GM18868 (cell line): ENCODE measurements at regions not wholly inside any gene's neighbourhood (a gene's known extent, or its start where the extent isn't known, plus 50 kb on each side); places are given as distances from the start of the nearest gene placed in this dataset.
A peak's percentile ranks its signal among the peaks of the same experiment; 100 is the strongest.

Source experiments
- ATAC-seq: cut with Tn5 transposase; IDR thresholded peaks from one replicate; pipeline ENCODE4 v1.9.1; 2021; ENCODE audit warnings: mild to moderate bottlenecking, moderate library complexity; ENCODE audit not compliant: unreplicated experiment

- no peak for ATAC-seq
Measured at GRCh38 chr2:221270806-221271205, 301.3 kb downstream of the EPHA4 start.

- ATAC-seq: no peak
Measured at GRCh38 chr2:221272729-221273128, 299.4 kb downstream of the EPHA4 start.

- no peak for ATAC-seq
Measured at GRCh38 chr2:221276033-221276432, 296.1 kb downstream of the EPHA4 start.

GRCh38 chr2:221276601-221277000 lies 295.5 kb downstream of the EPHA4 start:
- no peak for ATAC-seq

- no peak for ATAC-seq
Measured at GRCh38 chr2:221282386-221282785, 289.7 kb downstream of the EPHA4 start.

GRCh38 chr2:221283896-221284545 lies 288.1 kb downstream of the EPHA4 start:
- ATAC-seq: no peak

- no peak for ATAC-seq
Measured at GRCh38 chr2:221285148-221285547, 287.0 kb downstream of the EPHA4 start.

GRCh38 chr2:221286406-221286805 lies 285.7 kb downstream of the EPHA4 start:
- no peak for ATAC-seq

- ATAC-seq: no peak
Measured at GRCh38 chr2:221289389-221289788, 282.7 kb downstream of the EPHA4 start.

- ATAC-seq: no peak
Measured at GRCh38 chr2:221289846-221290245, 282.3 kb downstream of the EPHA4 start.

GRCh38 chr2:221293949-221294742 lies 278.0 kb downstream of the EPHA4 start:
- ATAC-seq: no peak

GRCh38 chr2:221304916-221305315 lies 267.2 kb downstream of the EPHA4 start:
- no peak for ATAC-seq

GRCh38 chr2:221308507-221309066 lies 263.5 kb downstream of the EPHA4 start:
- no peak for ATAC-seq

- no peak for ATAC-seq
Measured at GRCh38 chr2:221309892-221310583, 262.1 kb downstream of the EPHA4 start.

GRCh38 chr2:221310730-221311129 lies 261.4 kb downstream of the EPHA4 start:
- no peak for ATAC-seq

- no peak for ATAC-seq
Measured at GRCh38 chr2:221312634-221313033, 259.5 kb downstream of the EPHA4 start.

- no peak for ATAC-seq
Measured at GRCh38 chr2:221314786-221315185, 257.3 kb downstream of the EPHA4 start.

GRCh38 chr2:221318376-221319130 lies 253.6 kb downstream of the EPHA4 start:
- no peak for ATAC-seq

GRCh38 chr2:221322741-221323140 lies 249.4 kb downstream of the EPHA4 start:
- ATAC-seq: no peak

- ATAC-seq: peak; percentile 53
Measured at GRCh38 chr2:221323513-221323912, 248.6 kb downstream of the EPHA4 start.

GRCh38 chr2:221330436-221330835 lies 241.7 kb downstream of the EPHA4 start:
- ATAC-seq: no peak
